PC-9 (cell line): ENCODE measurements at regions not wholly inside any gene's neighbourhood (a gene's known extent, or its start where the extent isn't known, plus 50 kb on each side); places are given as distances from the start of the nearest gene placed in this dataset.

Experiments used
- BruUV-seq: library from RNA; stranded (reverse); fragments of 400-500 nt; replicated peaks from 2 replicates; lab custom pipeline; 2021; lab: Mats Ljungman, UMichigan
- CTCF ChIA-PET: fragments of 300-600 bp; sonication (Branson Sonifier 250); formaldehyde crosslinking; loops from one replicate; lab custom pipeline; 2022; ENCODE audit warnings: antibody characterized with exemption; lab: Charles Lee
- POLR2A ChIA-PET: fragments of 300-600 bp; sonication (Branson Sonifier 250); formaldehyde crosslinking; loops from one replicate; lab custom pipeline; 2022; ENCODE audit warnings: antibody characterized with exemption; ENCODE audit not compliant: unreplicated experiment; lab: Charles Lee
- DNase-seq, 2 experiments: peaks; one replicate each; pipeline versions ENCODE4 v3.0.0 to v3.0.0-alpha.2; 2015 to 2022; ENCODE audit warnings: mixed read lengths in 1 of 2
- H2AFZ ChIP-seq: fragments of 200-600 bp; sonication (generic); 2 replicates; pipeline ENCODE4 v1.8.1; 2017; ENCODE audit warnings: antibody characterized with exemption
- H3F3A ChIP-seq: fragments of 200-600 bp; sonication (generic); 2 replicates; pipeline ENCODE4 v1.8.1; 2017; ENCODE audit warnings: antibody characterized with exemption, mild to moderate bottlenecking, low read depth; ENCODE audit not compliant: insufficient read depth
- H3K27ac ChIP-seq: fragments of 200-600 bp; sonication (generic); 2 replicates; pipeline ENCODE4 v1.6.1; 2016; ENCODE audit warnings: mixed run types
- H3K27me3 ChIP-seq: fragments of 200-600 bp; sonication (generic); 2 replicates; pipeline ENCODE4 v1.6.1; 2016; ENCODE audit warnings: low read depth, mixed run types; ENCODE audit not compliant: insufficient read depth
- H3K36me3 ChIP-seq: fragments of 200-600 bp; sonication (generic); 2 replicates; pipeline ENCODE4 v1.6.1; 2016; ENCODE audit warnings: low read depth, mixed run types
- H3K4me1 ChIP-seq: fragments of 200-600 bp; sonication (generic); replicated peaks from 2 replicates; pipeline ENCODE4 v1.6.1; 2016; ENCODE audit warnings: mixed run types; ENCODE audit not compliant: insufficient read depth
- H3K4me2 ChIP-seq: fragments of 200-600 bp; sonication (generic); 2 replicates; pipeline ENCODE4 v1.6.1; 2017; ENCODE audit warnings: mixed run types
- H3K4me3 ChIP-seq: fragments of 200-600 bp; sonication (generic); 2 replicates; pipeline ENCODE4 v1.6.1; 2016; ENCODE audit warnings: mixed run types
- H3K79me2 ChIP-seq: fragments of 200-600 bp; sonication (generic); 2 replicates; pipeline ENCODE4 v1.6.1; 2017; ENCODE audit warnings: low read depth, mixed run types
- H3K9me2 ChIP-seq: fragments of 200-600 bp; sonication (generic); 2 replicates; pipeline ENCODE4 v1.8.1; 2017; ENCODE audit warnings: mild to moderate bottlenecking; ENCODE audit not compliant: insufficient read depth
- H3K9me3 ChIP-seq: fragments of 200-600 bp; sonication (generic); 2 replicates; pipeline ENCODE4 v1.8.1; 2016; ENCODE audit warnings: low read depth; ENCODE audit not compliant: insufficient read depth
- H4K20me1 ChIP-seq: fragments of 200-600 bp; sonication (generic); 2 replicates; pipeline ENCODE4 v1.8.1; 2017; ENCODE audit not compliant: insufficient read depth
- CTCF ChIP-seq: fragments of 200-600 bp; sonication (generic); conservative IDR thresholded peaks from 2 replicates; pipeline ENCODE4 v1.6.1; 2017; ENCODE audit warnings: mixed run types, antibody characterized with exemption, mild to moderate bottlenecking, moderate library complexity
- EZH2 ChIP-seq: fragments of 200-600 bp; sonication (generic); IDR thresholded peaks from 2 replicates; pipeline ENCODE4 v1.8.0; 2017; ENCODE audit warnings: antibody characterized with exemption, low read depth
- intact Hi-C: fragments of 100-400 bp; cut with micrococcal nuclease; formaldehyde crosslinking; loops from one replicate; pipeline ENCODE4 v1.10.0; 2022; ENCODE audit not compliant: unreplicated experiment

- H3K4me3 ChIP-seq = no peak overlapping the region
- TF ChIP-seq EZH2 (no peak), CTCF (no peak)
- H3K4me2 ChIP-seq = no peak overlapping the region
- no peaks in the 10 kb centered on the region for H3K4me1 ChIP-seq
- no peaks in the 10 kb centered on the region for H3K9me3 ChIP-seq
- H3K27me3 ChIP-seq = no peaks in the 10 kb centered on the region
- no peaks in the 10 kb centered on the region for H4K20me1 ChIP-seq
- no TSS peak for BruUV-seq
- no peaks in the 10 kb centered on the region; the same call in 1 of the 2 replicates for H3K9me2 ChIP-seq
- no peak overlapping the region for H2AFZ ChIP-seq
- intact Hi-C loops = no loop called here
- CTCF ChIA-PET = no interaction called here
- H3F3A ChIP-seq = no peaks in the 10 kb centered on the region
- no peaks in the 10 kb centered on the region for H3K79me2 ChIP-seq
- no peak overlapping the region for H3K27ac ChIP-seq
- no peaks in the 10 kb centered on the region for H3K36me3 ChIP-seq
- DNase-seq = no peak
- POLR2A ChIA-PET = interaction anchor here (0.5 kb wide), 1 partner anchor 20 kb away, joined by 5 read pairs; no protein-coding TSS in a partner anchor
These were observed 1501.7 kb downstream of the RAPGEF2 start for GRCh38 chr4:160604541-160604940.

- no peaks in the 10 kb centered on the region for H3K79me2 ChIP-seq
- DNase-seq = no peak
- H3F3A ChIP-seq = no peaks in the 10 kb centered on the region
- no peak for TF ChIP-seq CTCF
- TF ChIP-seq EZH2 = no peak
- H3K4me2 ChIP-seq = no peak overlapping the region
- ChIA-PET CTCF (no interaction called here), POLR2A (no interaction called here)
- H3K9me3 ChIP-seq = no peaks in the 10 kb centered on the region
- H3K4me1 ChIP-seq = no peaks in the 10 kb centered on the region
- H3K9me2 ChIP-seq = no peaks in the 10 kb centered on the region
- intact Hi-C loops = no loop called here
- no peak overlapping the region for H3K4me3 ChIP-seq
- BruUV-seq = no TSS peak
- H3K27ac ChIP-seq = no peak overlapping the region
- no peaks in the 10 kb centered on the region for H4K20me1 ChIP-seq
- H3K27me3 ChIP-seq = no peaks in the 10 kb centered on the region
- no peak overlapping the region for H2AFZ ChIP-seq
- H3K36me3 ChIP-seq = no peaks in the 10 kb centered on the region
These were observed 1508.3 kb downstream of the RAPGEF2 start for GRCh38 chr4:160611181-160611580.

- H3K79me2 ChIP-seq = no peaks in the 10 kb centered on the region
- H3K4me1 ChIP-seq = no peaks in the 10 kb centered on the region
- H3K9me3 ChIP-seq = no peaks in the 10 kb centered on the region
- no peak overlapping the region for H2AFZ ChIP-seq
- no peak overlapping the region for H3K4me2 ChIP-seq
- no peak overlapping the region for H3K27ac ChIP-seq
- H3F3A ChIP-seq = no peaks in the 10 kb centered on the region
- ChIA-PET CTCF (no interaction called here), POLR2A (no interaction called here)
- intact Hi-C loops = no loop called here
- H3K4me3 ChIP-seq = no peak overlapping the region
- no peaks in the 10 kb centered on the region for H3K36me3 ChIP-seq
- DNase-seq = no peak
- BruUV-seq = no TSS peak
- H4K20me1 ChIP-seq = no peaks in the 10 kb centered on the region
- H3K27me3 ChIP-seq = no peaks in the 10 kb centered on the region
- H3K9me2 ChIP-seq = no peaks in the 10 kb centered on the region
- no peak for TF ChIP-seq EZH2
- TF ChIP-seq CTCF = no peak
These were observed 1528.2 kb downstream of the RAPGEF2 start for GRCh38 chr4:160631044-160631443.
